ENCODE measurements at regions not wholly inside any gene's neighbourhood (a gene's known extent, or its start where the extent isn't known, plus 50 kb on each side); places are given as distances from the start of the nearest gene placed in this dataset.

DNA sequence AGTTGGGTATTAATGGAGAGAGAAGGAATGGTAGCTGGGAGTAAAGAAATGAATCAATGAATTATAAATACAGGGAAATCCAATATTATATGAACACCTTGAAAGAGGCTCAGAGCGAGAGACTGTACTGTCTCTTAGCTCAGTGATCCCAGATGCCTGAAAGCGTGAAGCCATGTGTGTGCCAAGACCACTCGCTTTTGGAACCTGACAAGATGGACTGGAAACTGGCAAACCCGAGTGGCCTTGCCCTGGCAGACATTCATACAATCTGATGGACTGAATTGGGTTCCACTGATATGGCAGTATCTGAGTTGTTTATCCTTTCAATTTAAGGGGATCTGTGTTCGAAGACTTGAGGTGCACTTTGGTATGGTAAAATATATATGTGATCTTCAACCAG, 170.3 kb downstream of the ERCC6L2 start:
- TF ChIP-seq MAX (IDR thresholded peaks at IDR 0.05), result no peak
- TF ChIP-seq EP300 (IDR thresholded peaks at IDR 0.05; ENCODE audit: borderline replicate concordance), result no peak
- no peak for TF ChIP-seq RAD21 (IDR thresholded peaks at IDR 0.05; ENCODE audit: low read depth)

All from Ishikawa (cell line).